ENCODE measurements at regions not wholly inside any gene's neighbourhood (a gene's known extent, or its start where the extent isn't known, plus 50 kb on each side); places are given as distances from the start of the nearest gene placed in this dataset.

GRCh38 chr6:8361259-8361658 lies 74.1 kb downstream of the SLC35B3 start:
- no peak for TF ChIP-seq CTCF (IDR thresholded peaks at IDR 0.05)
- no peak for TF ChIP-seq POLR2A (IDR thresholded peaks at IDR 0.05)
- Histone ChIP-seq H3K27ac (no peak overlapping the region), H3K9me3 (no peaks in the 10 kb centered on the region), H3K36me3 (replicated peaks in 1 of 2; ENCODE audit: insufficient read depth in 1 of 2, low read depth in 2 of 2) (no peaks in the 10 kb centered on the region), H3K27me3 (no peaks in the 10 kb centered on the region), H3K4me3 (no peak overlapping the region), H3K4me1 (no peaks in the 10 kb centered on the region)
- 74 to 85% methylated on average over 8 of the region's 8 CpGs for WGBS, 2 donors
- DNase-seq (no peak), ATAC-seq (no peak)
- intact Hi-C loops (cut with DNase I) = no loop called here

GRCh38 chr6:8352966-8353340 lies 82.4 kb downstream of the SLC35B3 start:
- 62 to 72% methylated on average over 4 of the region's 4 CpGs for whole genome bisulfite sequencing, 2 donors
- no peak for ATAC-seq
- no peaks in the 10 kb centered on the region for H3K27me3 ChIP-seq

GRCh38 chr6:8352335-8352965 lies 82.9 kb downstream of the SLC35B3 start:
- H3K4me3 ChIP-seq = no peak overlapping the region
- H3K4me1 ChIP-seq = no peaks in the 10 kb centered on the region
- TF ChIP-seq CTCF (IDR thresholded peaks at IDR 0.05) = no peak
- TF ChIP-seq POLR2A (IDR thresholded peaks at IDR 0.05) = no peak
- H3K27me3 ChIP-seq = no peaks in the 10 kb centered on the region
- H3K36me3 ChIP-seq (replicated peaks in 1 of 2; ENCODE audit: insufficient read depth in 1 of 2, low read depth in 2 of 2) = no peaks in the 10 kb centered on the region
- ATAC-seq (no peak), DNase-seq (no peak)
- 42 to 89% methylated on average over 1 of the region's 1 CpG for WGBS, 2 donors
- no peaks in the 10 kb centered on the region for H3K9me3 ChIP-seq
- intact Hi-C loops (cut with DNase I) = no loop called here
- H3K27ac ChIP-seq = no peak overlapping the region

More at GRCh38 chr6:8352966-8353340, 82.4 kb downstream of the SLC35B3 start:
- TF ChIP-seq POLR2A (IDR thresholded peaks at IDR 0.05) (no peak), CTCF (IDR thresholded peaks at IDR 0.05) (no peak)
- H3K27ac ChIP-seq = no peak overlapping the region
- H3K9me3 ChIP-seq = no peaks in the 10 kb centered on the region
- H3K36me3 ChIP-seq (replicated peaks in 1 of 2; ENCODE audit: insufficient read depth in 1 of 2, low read depth in 2 of 2) = no peaks in the 10 kb centered on the region
- no peak for DNase-seq
- intact Hi-C loops (cut with DNase I) = no loop called here
- H3K4me3 ChIP-seq = no peak overlapping the region
- no peaks in the 10 kb centered on the region for H3K4me1 ChIP-seq

- intact Hi-C loops (cut with DNase I) = no loop called here
- 20 to 37% methylated on average over 3 of the region's 3 CpGs for WGBS, 2 donors
- no peaks in the 10 kb centered on the region for H3K36me3 ChIP-seq (replicated peaks in 1 of 2; ENCODE audit: insufficient read depth in 1 of 2, low read depth in 2 of 2)
- peaks cover 0 to 3% of the 10 kb centered on the region in 2 donors for H3K27me3 ChIP-seq
- DNase-seq (no peak), ATAC-seq (no peak)
- H3K4me1 ChIP-seq = no peaks in the 10 kb centered on the region
- H3K27ac ChIP-seq = no peak overlapping the region
- H3K9me3 ChIP-seq = no peaks in the 10 kb centered on the region
- H3K4me3 ChIP-seq = no peak overlapping the region
- TF ChIP-seq POLR2A (IDR thresholded peaks at IDR 0.05) (no peak), CTCF (IDR thresholded peaks at IDR 0.05) (no peak)
Observed at GRCh38 chr6:8343600-8343999, 91.7 kb downstream of the SLC35B3 start.

- intact Hi-C loops (cut with DNase I) = no loop called here
- H3K4me3 ChIP-seq = no peak overlapping the region
- H3K27me3 ChIP-seq = peaks cover 0 to 3% of the 10 kb centered on the region in 2 donors
- H3K27ac ChIP-seq = no peak overlapping the region
- ATAC-seq (no peak), DNase-seq (no peak)
- no peak for TF ChIP-seq POLR2A (IDR thresholded peaks at IDR 0.05)
- TF ChIP-seq CTCF (IDR thresholded peaks at IDR 0.05) = no peak
- no peaks in the 10 kb centered on the region for H3K4me1 ChIP-seq
- H3K9me3 ChIP-seq = no peaks in the 10 kb centered on the region
- H3K36me3 ChIP-seq (replicated peaks in 1 of 2; ENCODE audit: insufficient read depth in 1 of 2, low read depth in 2 of 2) = no peaks in the 10 kb centered on the region
- WGBS, 2 donors = 58 to 69% methylated on average over 10 of the region's 10 CpGs
Observed at GRCh38 chr6:8342241-8342819, 93.0 kb downstream of the SLC35B3 start.

Measured in body of pancreas (tissue), 4 donors.